Stimulated activated CD4-positive, alpha-beta T cell treated with anti-CD3 and anti-CD28 coated beads, Interleukin-15, amount 100 ng/mL, for 48 hours (primary cell): ENCODE measurements at regions not wholly inside any gene's neighbourhood (a gene's known extent, or its start where the extent isn't known, plus 50 kb on each side); places are given as distances from the start of the nearest gene placed in this dataset.
"Not testable (repeated sequence)": the region's sequence is repeated elsewhere in the genome, so short reads cannot be mapped to it uniquely, and the experiment has no call there.

Experiments
- DNase-seq, 2 donors: peaks; one replicate each; pipeline ENCODE4 v3.0.0-alpha.2; 2020; ENCODE audit warnings: low read depth in 2 of 2

DNA sequence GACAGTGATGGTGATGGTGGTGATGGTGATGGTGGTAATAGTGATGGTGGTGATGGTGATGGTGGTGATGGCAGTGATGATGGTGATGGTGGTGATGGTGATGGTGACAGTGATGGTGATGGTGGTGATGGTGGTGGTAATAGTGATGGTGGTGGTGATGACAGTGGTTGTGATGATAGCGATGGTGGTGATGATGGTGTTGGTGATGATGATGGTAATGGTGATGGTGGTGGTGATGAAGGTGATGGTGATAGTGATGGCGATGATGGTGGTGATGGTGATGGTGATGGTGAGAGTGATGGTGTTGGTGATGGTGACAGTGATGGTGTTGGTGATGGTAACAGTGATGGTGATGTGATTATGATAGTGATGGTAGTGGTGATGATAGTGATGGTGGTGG, 94.3 kb downstream of the ASB1 start:
- DNase-seq, result no peak

DNA sequence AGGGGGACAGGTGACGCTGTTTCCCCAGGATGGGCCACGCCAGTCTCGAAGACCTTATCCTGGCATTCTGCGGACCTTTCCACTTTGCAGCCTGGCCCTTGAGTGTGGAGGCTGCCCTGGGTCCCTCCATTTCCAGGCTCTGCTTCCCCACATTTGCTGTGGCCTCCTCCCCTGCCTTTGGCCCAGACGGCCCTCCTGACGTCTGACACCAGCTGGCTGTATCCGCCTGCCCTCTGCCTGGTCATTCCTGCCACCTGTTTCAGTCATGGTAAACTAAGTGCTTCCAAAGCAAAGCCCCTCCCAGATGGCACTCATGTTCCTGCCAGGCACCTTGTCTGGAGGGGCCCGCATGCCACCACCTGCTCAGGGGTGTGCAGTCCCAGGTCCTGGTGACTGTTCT, 95.1 kb downstream of the ASB1 start:
- DNase-seq, result no peak

DNA sequence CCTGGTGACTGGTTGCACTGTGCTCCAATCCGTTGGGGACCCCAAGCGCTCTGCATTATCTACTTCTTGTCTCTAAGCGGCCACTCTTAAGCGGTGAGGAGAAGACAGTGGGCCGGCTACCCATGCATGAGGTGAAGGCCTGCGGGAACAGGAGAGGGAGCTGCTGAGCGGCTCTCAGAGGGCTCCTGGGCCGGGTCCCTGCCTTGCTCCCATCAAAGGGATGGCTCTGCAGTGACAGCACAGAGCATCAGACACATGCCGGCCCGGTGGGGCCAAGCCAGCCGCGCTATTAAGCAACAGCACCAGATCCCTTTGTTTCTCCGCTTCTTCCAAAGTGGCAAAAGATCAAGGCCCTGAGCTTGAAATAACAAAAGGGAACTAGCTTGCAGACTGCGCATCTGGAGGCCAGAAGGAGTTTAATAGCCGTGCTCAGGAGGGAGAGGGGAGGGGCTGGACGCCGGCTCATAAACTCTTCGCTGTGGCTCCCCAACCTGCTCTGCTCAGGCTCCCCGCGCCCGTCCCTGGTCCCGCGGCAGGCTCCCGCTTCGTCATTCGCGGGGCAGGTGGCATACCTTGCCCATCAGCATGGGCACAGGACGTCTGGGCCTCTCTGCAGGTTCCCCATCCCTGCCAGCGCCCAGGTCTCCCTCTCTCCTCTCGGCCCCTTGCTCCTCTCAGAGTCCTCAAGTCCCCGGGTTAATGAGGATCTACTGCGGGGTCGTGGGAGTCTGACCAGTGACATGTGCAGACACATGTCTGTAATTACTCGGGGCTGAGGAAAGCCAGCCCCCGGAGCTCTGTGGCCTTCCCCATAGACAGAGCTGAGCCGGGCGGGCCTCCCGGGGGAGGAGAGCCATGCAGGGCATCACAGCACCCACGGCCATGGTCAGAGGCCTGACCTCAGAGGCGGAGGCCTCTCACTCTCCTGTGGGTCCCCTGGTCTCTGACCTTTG, 96.7 kb downstream of the ASB1 start:
- no peak for DNase-seq

DNA sequence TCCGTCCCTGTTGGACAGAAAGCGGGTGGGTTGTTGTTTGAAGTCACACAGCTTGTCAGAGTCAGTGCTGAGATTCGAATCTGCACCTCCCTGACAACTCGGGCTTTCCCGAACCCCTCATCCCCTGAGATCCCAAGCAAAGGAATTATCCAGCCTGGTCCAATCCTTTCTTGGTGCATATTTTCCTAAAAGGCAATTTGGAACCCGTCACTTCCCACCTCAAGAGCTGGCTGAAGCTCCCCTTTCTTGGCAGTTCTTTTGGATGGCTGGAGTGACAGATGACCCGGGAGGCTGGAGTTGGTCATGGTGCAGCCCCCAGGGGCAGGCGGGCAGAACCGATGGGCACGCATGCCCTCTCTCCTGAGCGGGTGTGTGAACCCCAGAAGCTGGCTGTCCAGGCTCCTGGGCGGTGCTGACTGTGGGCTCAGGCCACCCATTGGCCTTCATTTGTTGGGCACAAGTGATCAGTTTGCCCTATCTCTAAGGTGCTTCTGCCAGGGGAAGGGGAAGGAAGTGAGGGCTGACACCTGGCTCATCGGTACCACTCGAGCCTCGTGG, 97.8 kb downstream of the ASB1 start:
- no peak for DNase-seq

DNA sequence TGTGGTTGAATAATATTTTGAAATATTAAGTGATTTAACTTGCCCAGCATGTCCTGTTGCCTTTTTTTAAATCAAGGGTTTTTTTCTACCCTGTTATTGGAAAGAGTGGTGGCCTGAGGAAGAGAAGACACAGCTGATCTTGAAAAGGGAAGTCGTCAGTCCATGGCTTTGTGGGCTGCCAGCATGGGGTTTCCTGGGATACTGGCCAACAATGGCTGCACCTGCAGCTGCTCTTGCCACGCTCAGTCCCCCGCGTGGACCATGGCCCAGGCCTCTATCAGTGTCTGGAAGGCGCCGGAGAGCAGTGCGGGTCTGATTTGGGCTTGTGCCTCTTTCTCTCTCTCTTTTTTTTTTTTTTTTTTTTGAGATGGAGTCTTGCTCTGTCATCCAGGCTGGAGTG, 99.3 kb downstream of the ASB1 start:
- no peak for DNase-seq

DNA sequence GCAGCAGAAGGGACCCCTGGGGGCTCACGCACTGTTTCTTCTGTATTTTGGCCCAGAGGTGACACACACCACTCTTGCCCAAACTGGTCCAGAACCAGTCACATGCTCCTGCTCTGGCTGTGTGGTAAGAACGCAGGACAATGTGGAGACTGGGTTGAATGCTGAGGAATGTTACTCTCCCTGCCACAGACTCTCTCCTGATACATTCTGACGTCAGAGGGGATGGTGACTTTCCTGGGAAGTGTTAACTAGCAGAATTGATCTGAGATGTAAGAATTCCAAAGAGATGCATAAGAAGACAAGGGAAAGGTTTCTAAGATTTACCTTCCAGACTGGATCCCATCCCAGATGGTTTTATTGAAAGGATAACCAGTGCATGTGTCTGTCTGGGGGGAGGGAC, 100.8 kb downstream of the ASB1 start:
- no peak for DNase-seq

DNA sequence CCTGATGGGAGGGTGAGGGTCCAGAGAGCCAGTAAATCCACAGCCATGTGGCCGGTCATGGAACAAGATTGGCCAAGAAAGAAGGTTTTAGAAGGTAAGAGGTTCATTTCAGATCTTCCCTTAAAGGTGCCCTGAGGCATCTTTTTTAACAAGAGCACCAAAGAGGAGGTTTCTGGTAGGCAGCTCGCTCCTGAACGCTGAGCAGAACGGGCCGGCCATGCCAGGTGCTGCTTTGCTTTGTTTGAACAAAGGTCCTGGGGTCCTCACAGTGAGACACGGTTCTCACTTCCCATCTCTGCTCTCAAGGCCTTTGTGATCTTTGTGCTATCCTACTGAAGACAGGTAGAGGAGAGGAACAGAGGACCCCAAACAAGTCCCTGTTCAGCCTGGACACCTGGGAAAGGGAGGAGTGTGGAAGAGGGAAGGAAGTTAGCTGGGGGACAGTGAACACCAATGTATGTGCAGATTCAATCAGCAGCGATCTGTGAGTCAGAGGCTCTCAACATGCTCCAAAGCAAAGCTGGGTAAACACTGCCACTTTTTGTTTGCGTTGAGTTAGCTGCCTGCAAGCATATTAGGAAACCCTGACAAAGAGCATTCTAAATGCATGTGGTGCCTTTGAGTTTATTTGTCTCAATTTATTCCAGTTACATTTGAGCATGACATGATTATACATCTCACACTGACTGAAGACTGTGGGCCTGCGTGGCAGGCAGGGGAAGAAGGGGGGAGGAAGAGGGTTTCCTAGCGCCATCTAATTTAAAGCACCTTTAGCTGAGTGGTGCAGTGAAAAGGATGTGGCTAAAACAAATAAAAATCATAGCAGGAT, 102.4 kb downstream of the ASB1 start:
- DNase-seq, result no peak

DNA sequence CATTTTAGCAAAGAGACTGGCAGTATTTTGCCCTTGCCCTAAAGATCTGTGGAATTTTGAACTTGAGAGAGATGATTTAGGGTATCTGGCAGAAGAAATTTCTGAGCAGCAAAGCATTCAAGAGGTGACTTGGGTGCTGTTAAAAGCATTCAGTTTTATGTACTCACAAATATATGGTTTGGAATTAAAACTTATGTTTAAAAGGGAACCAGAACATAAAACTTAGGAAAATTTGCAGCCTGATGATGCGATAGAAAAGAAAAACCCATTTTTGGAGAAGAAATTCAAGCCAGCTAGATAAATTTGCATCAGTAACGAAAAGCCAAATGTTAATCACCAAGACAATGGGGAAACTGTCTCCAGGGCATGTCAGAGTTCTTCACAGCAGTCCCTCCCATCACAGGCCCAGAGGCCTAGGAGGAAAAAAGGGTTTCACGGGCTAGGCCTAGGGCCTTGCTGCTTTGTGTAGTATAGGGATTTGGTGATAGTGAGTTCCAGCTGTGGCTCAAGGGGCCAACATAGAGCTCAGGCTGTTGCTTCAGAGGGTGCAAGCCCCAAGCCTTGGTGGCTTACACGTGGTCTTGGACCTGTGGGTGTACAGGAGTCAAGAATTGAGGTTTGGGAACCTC, 104.4 kb downstream of the ASB1 start:
- DNase-seq, result not testable (repeated sequence)

DNA sequence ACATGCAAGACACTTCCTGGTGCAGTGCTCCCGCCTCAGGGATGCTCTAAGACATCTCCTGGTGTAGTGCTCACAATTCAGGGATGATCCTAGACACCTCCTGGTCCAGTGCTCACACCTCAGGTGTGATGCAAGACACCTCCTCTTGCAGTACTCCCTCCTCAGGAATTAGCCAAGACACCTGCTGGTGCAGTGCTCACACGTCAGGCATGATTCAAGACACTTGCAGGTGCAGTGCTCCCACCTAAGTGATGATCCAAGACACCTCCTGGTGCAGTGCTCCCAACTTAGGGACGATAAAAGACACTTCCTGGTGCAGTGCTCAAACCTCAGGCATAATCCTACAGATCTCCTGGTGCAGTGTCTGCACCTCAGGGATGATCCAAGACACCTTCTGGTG, 117.0 kb downstream of the ASB1 start:
- not testable (repeated sequence) for DNase-seq

DNA sequence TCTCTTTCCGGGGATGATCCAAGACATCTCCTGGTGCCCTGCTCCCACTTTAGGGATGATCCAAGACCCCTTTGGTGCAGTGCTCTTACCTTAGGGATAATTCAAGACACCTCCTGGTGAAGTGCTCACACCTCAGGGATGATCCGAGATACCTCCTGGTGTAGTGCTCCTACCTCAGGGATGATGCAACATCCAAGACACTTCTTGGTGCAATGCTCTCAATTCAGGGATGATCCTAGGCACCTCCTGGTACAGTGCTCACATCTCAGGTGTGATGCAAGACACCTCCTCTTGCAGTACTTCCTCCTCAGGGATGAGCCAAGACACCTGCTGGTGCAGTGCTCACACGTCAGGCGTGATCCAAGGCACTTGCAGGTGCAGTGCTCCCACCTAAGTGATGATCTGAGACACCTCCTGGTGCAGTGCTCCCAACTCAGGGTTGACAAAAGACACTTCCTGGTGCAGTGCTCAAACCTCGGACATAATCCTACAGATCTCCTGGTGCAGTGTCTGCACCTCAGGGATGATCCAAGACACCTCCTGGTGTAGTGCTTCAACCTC, 122.3 kb downstream of the ASB1 start:
- DNase-seq, result no peak

DNA sequence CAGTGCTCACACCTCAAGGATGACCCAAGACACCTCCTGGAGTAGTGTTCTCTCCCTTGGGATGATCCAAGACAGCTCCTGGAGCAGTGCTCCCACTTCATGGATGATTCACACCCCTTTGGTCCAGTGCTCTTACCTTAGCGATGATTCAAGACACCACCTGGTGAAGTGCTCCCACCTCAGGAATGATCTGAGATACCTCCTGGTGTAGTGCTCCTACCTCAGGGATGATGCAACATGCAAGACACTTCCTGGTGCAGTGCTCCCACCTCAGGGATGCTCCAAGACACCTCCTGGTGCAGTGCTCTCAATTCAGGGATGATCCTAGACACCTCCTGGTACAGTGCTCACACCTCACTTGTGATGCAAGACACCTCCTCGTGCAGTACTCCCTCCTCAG, 123.1 kb downstream of the ASB1 start:
- DNase-seq, result no peak

DNA sequence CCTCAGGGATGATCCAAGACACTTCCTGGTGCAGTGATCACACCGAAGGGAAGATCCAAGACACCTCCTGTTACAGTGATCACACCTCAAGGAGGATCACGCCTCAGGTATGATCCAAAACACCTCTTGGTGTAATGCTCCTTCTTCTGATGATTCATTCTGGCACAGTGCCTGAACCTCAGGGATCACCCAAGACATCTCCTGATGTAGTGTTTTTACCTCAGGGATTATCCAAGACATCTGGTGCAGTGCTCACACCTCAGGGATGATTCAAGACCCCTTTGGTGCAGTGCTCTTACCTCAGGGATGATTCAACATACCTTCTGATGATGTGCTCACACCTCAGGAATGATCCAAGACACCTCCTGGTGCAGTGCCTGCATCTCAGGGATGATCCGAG, 124.4 kb downstream of the ASB1 start:
- DNase-seq, result no peak

DNA sequence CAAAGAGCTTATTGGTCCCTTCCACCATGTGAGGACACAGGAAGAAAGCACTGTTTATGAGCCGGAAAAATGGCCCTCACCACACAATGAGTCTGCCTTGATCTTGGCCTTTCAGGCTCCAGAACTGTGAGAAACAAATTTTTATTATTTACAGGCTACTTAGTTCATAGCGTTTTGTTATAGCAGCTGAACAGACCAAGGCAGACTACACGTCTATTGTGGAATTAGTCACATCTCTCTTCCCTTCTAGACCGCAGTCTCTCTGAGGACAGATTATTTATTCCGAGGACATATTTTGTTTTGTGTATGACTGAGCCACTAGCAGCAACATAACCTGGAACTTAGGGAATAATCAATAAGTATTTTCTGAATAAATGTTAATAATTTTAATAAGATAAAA, 125.5 kb downstream of the ASB1 start:
- no peak for DNase-seq

DNA sequence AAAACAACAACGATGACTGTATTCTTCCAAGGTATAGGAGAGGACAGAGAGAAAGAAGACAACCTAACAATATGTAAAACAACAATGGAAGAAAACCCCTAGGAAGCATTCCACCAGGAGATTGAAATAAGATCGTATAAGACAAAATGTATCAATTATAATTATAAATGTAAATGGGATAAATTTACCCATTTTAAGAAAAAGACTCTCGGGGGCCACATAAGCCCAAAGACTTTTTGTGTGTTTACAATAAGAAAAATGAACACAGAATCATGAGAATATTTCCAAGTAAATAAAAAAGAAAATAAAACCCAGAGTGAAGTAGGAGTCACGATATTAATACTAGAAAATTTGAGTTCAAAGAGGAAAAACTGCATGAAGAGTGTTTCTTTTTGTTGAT, 126.4 kb downstream of the ASB1 start:
- DNase-seq, result no peak

DNA sequence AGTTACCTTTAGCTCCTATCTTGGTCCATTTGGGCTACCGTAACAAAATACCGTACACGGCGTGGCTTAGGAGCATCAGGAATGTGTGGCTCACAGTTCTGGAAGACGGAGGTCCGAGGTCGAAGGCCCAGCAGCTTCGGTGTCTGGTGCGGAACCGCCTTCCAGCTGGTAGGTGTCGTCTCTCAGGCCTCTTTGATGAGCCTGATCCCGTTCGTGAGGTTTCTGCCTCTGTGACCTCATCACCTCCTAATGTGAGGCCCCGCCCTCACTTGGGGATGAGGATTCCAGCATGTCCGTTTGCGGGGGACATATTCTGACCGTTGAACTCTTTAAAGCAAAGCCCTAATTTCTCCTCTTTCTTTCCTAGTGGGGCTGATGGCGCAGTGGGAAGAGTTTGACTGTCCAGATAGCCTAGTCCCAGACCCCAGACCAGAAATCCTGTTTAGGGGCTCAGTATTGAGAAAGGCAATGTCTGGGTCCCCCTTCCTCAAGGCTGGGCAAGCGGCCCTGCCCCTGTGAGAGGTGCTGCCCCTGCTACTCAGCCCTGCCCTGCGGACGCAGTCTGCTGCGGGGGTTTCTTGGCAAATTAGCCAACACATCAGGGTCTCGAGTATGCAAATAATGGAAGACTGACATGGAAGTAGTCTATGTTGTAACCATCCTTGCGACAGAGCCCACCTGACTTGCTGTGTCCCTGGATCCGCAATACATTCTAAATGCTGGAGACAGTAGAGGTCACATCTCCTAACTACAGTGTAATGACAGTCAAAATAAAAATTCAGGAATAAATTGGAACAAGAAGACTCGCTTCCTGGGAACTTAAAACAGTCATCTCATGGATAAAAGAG, 128.0 kb downstream of the ASB1 start:
- DNase-seq, result no peak

DNA sequence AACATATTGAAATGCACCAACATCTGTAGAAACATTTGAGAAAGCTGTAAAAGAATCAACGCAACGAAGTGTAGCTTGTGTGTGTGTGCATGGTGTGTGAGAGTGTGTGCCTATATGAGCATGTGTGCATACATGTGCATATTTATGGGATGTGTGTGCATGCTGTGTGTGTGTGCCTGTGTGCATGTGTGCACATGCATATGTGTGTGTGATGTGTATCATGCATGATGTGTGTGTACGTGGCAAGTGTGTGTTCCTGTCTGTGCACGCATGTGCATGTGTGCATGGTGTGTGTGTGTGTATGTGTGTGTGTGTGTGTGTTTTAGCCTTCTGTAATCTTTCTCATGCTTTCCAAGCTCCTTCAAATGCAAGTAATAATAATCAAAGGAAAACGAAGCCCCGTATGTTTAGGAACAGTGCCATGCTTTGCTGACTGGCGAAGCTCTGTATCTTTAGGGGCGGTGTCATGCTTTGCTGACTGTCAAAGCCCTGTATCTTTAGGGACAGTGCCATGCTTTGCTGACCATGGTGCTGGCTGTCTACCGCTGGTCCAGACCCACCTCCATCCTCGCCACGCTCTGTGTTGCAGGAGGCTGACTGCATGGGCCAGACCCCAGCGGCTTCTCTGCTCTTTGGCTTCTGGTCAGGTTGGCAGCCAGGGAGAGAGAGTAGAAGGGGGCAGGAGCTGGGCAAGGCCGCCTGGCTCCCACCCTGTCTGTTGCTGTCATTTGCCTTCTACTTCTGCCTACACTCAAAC, 129.2 kb downstream of the ASB1 start:
- DNase-seq, result no peak

DNA sequence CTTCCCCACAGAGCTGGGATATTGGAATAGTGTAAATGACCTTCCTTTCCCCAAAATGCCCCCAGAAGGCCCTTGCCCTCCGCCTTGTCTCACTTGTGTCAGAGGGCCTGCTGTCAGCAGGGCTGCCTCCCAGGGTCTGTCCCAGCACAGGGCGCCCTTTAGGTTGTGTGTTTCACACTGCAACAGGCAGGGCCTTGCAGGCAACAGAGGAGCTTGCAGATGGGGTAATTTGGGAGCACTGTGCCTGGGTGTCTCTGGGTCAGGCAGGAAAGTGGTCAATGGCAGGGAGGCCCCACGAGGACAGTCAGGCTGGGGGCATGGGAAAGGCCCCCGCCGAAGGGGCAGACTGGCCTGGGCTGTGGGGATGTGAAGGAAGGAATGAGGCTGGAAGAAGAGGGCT, 130.7 kb downstream of the ASB1 start:
- no peak for DNase-seq

DNA sequence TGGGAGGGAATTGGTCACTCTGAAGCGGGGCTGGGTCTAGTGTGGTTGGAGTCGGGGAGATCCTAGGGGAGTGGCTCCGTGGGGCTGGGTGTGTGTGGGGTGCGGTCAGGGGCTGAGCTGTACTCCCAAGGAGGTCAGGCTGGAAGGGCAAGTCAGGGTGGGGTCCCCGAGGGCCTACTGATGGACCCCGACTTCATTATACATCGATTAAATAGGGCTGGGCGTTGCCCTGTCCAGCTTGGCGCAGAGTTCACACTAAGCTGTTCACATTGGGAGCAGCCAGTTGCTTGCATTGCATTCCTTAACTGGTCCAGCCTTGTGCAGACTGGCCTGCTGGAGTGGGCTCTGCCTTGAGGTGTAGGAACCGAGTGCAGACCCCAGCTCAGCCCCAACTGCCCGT, 131.2 kb downstream of the ASB1 start:
- no peak for DNase-seq

DNA sequence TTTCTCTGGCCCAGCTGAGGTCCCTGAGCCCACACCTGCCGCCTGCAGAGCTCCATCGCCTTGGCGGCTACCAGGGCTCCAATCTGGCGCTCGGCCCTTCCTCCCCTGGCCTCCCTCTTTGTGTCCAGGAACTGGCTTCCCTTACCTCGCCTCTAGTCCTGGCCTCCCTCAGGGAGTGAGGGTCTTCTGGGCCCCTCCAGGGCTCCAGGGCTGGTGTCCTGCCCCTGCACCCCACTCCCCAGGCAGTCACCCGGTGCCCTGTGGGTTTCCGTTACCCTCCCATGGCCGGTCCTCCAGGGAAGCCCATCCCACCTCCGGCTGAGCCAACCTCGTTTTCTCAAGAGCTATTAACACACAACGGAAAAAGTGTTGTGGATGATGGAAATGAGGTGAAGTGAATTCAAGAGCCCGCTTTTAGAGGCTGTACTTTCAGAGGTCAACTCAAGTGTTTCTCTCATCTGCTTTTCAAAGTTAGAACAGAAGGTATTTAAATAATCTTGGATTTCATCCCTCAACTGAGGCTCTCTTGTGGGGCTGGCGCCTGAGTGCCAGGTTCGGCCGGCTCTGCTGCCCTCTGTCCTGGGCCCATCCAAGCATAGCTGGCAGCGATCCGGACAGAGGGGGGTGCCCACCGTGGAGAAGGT, 131.9 kb downstream of the ASB1 start:
- DNase-seq, result no peak

DNA sequence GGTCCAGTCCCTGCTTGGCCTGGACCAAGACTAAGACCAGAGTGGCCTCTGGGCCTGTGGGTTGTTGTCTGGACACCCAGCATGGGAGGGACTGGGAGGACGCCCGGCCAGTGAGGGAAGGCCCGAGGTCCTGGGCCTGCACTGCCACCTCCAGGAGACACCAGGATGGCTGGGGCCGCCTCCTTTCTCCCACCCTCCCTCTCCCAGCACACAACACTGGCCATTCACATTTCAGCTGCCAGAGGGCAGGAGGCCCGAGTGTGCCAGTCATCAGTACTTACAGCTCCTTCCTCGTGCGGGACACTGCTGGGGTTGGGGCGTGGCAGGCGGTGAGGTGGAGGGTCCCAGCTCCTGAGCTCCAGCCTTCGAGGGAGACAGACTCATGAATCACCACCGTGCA, 133.5 kb downstream of the ASB1 start:
- DNase-seq, result no peak
